GM18858 (cell line): ENCODE measurements at regions not wholly inside any gene's neighbourhood (a gene's known extent, or its start where the extent isn't known, plus 50 kb on each side); places are given as distances from the start of the nearest gene placed in this dataset.
"Not testable (repeated sequence)": the region's sequence is repeated elsewhere in the genome, so short reads cannot be mapped to it uniquely, and the experiment has no call there.

Source experiments
- ATAC-seq: cut with Tn5 transposase; IDR thresholded peaks from one replicate; pipeline ENCODE4 v1.9.1; 2021; ENCODE audit not compliant: unreplicated experiment

DNA sequence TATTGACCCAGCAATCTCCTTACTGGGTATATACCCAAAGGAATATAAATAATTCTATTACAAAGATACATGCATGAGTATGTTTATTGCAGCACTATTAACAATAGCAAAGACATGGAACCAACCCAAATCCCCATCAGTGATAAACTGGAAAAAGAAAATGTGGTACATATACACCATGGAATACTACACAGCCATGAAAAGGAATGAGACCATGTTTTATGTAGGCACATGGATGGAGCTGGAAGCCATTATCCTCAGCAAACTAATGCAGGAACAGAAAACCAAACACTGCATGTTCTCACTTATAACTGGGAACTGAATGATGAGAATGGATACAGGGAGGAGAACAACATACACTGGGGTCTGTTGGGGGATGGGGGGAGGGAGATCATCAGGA is 489.7 kb upstream of the KLF6 start:
- not testable (repeated sequence) for ATAC-seq

DNA sequence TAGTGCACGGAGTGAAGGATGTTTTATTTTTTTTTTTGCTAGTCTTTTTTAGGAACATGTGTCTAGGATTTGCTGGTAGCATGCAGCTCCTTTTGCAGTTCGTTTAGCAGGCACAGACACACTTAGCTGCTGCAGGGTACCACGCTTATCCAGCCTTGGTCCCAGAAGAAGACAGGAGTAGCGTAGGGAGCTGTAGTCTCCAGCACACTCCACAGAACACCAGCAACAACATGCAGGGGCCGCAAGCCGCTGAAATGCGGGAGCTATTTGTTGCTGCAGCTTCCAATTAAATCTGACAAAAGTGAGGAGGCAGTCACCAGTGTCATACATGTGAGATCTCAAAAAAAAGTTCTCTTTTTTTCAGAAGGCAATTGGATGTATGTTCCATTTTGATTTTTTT is 486.2 kb upstream of the KLF6 start:
- ATAC-seq = no peak

DNA sequence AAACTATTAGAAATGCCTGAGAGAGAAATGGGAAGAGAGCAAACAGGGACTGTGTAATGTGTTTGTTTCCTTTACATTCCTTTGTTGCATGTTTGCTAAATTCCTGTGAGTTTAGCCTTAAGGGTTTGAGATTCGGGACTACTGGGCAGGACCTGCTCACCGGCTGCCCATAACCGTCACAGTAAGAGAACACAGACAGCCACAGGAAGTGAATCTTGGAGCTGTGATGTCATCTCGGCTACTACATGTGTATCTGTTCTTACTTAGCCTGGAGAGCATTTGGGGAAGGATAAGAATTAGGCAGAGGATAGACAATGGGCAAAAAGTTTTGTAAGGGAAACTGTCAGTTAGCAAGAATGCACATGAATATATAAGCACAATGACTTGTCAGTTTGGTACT is 485.1 kb upstream of the KLF6 start:
- no peak for ATAC-seq

DNA sequence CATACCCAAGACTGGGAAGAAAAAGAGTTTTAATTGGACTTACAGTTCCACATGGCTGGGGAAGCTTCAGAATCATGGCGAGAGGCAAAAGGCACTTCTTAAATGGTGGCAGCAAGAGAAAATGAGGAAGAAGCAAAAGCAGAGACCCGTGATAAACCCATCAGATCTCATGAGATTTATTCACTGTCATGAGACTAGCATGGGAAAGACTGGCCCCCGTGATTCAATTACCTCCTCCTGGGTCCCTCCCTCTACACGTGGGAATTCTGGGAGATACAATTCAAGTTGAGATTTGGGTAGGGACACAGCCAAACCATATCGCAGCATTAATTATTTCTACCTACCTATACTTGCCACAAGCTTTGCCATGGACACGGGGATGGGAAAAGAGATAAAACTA is 483.5 kb upstream of the KLF6 start:
- not testable (repeated sequence) for ATAC-seq

DNA sequence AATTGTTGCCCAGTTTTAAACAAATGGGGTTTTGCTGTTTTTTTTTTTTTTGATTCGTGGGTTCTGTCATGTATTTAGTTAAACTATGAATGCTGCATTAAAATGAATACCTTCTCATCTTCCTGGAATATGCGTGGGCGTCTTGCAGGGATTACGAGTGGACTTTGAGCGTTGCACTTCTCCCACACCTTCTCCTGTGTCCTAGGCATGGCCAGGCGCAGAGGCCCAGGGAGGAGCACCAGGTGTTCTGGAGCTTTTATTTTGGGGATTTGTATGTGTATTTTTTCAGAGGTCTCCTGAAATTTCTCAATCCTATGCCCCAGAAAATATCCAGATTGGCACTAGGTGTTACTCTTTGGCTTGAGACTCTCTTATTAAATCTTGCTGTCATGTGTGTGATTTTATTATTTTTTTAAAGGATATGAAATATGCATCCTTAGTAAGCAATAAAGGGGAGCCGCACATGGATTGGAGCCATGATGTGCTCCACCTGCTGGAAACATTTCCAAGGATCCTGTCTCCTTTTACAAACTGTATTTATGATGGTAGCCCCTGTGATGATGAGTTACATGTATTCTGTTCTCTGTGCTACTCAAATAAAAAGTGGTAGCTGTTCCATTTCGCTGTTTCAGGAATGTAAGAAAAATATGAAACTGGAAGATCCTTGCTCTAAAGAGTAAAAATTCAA is 482.2 kb upstream of the KLF6 start:
- no peak for ATAC-seq

DNA sequence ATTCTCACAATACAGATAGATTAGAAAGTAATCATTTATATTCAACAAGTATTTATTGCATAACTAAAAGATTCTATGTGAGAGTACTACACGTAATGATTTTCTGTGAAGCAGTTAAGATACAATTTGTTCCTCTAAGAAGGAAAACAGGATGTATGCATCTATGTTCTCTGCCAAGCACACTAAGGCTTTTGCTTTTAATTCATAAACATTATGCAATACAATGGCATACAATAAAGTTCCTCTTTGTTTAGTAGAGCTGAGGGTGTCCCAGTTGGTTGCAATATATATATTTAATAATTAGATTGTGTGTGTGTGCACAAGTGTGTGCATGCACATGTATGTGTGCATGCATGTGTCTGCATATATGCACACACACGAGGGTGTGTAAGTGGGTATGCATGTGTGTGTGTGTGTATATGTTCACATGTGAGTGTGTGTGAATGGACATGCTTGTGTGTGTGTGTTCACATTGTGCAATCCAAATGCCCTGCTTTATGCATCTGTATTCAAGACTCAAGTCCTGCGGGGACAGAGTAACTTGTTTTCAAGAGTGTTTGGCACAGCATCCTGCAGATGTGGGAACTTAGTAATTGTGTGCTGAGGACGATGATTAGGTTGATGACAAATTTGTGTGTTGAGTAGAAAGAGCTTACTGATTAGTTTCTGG is 481.5 kb upstream of the KLF6 start:
- ATAC-seq = no peak

DNA sequence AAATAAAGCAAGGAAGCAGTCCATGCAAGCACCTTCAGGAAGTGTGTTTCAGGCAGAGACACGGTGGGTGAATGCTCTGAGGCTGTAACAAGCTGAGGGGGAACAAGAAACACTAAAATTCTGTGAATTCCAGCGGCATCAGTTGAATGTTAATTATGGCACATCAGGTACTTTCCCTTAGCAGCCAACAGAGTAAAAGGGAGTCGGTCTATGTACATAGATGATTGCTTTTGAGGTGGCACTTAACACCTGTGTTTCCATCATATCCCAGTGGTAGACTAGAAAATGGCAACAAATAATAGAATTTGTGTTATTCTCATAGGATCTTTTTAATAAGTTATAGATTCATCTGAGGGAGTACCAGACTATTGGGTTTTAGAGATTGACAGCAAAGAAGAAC is 481.0 kb upstream of the KLF6 start:
- no peak for ATAC-seq

DNA sequence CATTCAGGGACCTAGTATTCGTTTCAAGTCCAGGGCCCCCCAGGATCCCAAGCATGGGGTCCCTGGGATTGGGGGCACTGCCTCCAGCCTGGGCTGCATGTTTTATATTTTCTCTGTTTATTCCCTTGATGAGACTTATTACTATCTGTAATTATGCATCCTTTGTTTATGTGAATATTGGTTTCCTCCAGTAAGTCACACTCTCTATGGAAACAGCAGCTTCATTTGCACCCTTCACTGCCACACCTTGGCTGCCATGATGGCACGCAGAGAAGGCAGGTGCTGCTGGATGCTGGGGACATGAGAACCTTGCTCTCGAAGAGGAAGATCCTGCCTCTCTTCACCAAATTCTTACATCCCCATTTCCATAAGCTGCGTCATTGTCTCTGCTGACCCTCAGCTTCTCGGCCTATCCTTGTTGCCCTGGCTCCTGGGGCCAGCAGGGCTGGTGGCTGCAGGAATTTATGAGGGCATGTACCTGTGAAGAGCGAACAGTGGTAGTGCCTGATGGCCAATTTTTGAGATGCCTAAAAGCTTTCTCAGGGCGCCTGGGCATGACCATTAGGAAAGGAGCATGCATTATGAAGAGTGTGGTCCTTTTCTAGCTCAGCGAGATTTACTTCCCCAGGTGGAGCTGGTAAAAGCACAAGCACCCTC is 479.3 kb upstream of the KLF6 start:
- no peak for ATAC-seq

DNA sequence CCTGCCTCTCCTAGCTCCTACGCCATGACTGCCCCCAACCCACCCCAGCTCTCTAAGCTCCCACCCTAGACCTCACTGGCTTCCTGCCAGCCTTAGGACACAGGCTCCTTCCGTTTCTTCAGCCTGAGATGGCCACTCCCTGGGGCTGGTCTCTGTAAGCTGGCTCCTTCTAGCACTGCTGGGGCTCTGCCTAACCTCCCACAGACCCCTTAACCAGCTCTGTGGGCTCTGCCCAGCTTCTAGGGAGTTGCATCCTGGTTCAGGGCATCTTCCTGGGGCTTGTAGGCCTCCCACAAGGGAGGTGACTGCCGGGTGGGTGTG is 478.6 kb upstream of the KLF6 start:
- ATAC-seq = no peak

DNA sequence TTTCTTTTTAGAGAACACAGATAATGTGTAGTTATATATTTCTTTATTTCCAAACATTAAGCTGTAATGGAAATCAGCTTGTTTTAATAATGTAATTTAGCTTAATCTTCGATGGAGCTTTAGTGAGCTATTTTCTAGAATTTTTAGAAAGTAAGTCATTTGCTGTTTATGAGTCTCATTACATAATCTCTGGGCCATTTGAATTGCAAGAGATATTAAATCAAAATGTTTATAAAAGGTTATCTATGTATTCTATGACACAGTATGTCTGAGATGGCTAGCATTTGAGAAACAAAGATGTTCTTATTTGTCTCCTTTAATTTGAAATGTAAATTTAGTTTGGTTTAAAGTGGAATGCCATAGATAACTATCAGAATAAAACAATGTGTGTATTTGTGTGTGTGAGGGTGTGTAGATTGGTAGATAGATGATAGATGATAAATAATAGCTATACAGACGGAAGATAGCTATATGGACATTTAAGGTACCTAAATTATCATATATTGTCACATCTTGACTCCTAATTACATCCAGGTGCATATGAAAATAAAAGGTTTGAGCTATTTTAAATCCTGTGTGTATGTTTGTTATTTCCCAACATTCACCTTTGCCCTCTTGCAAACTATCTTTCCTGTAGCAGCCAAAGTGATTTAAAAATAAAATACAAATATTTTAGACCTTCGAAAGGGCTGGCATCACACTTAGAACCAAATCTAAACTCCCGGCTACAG is 478.0 kb upstream of the KLF6 start:
- ATAC-seq = no peak

DNA sequence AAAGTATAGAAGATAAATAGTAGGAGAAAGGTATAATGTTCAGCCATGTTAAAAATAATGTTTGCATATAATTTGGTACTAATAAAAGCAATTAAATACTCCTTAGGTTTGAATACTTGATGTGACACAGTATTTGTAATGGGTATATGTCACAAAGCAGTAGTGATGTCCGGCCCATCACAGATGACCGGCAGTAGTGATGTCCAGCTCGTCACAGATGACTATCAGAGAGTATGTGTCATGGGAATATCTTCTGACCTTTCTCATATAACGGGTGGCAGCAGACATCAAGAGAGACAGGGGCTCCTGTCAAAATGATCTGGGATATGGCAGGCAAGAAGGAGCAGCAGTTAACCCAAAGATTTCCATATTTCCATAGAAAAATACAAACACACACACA is 477.4 kb upstream of the KLF6 start:
- ATAC-seq = no peak

DNA sequence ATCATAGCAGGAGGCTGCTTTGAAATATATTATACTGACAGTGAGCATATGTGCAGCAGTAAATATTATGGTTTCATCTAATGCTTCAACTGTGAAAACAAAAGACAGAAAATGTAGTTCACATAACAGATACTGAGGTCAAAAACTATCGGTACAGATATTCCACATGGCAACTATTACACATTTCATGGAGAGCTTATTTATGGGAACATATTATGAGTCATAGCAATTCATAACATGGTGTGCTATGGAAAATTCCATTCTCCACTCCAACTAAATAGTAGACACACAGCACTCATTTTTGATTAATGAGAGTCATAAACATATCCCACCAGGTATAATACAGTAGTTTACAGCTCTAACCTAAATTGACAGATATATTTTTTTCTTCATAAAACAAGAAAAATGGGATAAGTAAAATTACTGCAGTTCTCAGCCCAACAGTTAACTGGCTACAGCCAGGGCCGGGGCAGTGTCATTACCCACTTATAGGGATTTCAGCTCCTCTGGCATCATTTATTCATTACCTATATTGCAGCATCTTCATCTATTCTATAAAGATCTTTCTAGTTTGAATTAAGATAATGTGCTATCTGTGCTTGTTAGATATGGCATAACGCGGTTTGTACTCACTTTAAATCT is 475.6 kb upstream of the KLF6 start:
- ATAC-seq = no peak

DNA sequence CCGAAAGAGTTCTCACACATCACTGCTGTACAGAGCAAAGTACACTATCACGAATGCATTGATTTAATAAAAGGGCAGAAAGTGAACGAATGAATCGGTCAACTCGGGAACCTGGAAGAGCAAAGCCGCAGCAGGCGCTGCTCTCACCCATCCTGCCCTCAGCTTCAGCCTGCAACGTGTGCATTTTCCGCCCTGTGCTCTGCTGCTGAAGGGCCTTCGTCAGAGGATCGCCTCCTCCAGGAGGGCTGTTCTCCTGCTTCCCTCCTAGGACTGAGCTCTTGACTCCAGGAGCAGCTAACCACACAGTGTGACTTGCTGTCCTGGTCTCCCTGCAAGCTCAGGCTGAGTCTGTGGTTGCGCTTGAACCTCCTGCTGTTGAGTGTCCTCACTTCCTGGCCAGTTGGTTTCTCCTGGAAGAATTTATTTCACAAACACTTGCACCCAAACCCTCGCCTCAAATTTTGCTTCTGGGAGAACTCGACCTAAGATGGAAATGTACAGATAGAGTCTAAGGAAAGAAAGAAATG is 473.0 kb upstream of the KLF6 start:
- ATAC-seq = no peak

DNA sequence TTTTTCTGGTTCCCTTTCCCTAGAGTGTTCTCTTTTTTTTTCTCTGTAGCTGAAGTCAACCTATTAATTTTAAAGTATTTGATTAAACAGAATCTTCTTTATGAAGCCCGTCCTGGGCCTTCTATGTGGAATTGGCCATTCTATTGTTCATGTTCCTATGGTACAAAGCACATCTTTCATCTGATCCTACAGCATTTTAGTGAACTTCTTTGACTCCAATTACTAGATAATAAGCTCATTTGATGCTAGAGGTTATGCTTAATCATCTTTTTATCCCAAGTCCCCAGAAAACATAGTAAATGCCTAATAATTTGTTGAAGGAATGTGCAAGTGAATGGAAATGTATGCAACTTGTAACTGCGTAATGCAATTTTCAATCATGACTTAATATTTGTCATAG is 472.0 kb upstream of the KLF6 start:
- no peak for ATAC-seq

DNA sequence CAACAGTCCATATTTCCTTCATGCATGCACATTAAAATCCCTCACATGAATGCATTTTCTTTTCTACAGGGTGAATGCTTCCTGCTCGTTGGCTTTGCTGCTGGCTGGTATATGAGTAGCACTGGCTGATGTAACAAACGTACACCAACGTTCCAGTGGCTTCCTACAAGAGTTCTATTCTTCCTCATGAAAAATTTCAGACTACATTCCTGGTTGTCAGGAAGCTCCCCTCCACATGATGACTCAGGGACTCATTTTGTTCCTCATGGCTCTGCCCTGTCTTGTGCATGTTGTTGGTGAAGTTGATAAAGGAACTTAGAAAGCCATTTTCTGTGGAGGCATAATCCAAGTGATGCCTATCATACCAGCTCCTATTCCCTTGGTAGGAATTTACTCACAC is 470.7 kb upstream of the KLF6 start:
- ATAC-seq = no peak

DNA sequence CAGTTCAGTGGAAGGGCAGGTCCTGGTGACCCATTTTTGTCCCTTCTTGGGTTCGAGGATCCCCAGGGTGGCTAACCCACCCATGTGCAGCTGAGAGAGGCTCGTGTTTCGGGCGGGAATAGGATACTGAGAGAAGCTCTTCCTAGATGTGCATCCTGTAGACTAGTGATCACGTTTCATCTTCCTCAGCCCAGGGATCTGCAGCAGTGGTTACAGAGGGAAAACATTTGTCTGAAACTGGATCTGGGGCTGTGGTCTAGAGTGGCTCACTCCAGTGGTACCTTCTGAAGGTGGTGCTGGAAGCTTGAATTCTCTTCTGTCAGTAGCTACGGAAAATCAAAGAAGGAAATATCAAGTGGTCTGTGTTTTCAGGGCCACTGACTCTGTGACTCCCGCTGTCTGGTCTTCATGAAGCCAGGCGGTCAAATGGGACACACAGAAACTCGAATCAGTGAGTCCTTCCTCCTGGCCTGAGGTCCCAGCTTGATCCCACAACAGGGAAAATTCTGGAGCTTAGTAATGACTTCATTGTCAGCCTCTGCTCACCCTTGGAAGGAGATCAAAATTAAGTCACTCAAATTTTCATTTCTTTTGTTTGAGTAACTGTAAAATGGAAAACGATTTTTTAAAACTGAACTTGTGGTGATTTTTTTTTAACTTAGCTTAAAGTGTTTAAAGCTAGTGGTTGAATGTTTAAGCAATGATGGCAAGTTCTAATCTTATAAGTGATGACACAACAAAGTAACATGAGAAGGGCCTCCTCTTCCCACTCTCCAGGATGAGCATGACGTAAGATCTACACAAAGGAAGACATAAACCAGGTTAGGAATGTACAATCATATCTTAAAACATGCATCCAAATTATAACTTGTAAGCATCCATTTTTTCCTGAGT is 469.3 kb upstream of the KLF6 start:
- ATAC-seq = no peak

DNA sequence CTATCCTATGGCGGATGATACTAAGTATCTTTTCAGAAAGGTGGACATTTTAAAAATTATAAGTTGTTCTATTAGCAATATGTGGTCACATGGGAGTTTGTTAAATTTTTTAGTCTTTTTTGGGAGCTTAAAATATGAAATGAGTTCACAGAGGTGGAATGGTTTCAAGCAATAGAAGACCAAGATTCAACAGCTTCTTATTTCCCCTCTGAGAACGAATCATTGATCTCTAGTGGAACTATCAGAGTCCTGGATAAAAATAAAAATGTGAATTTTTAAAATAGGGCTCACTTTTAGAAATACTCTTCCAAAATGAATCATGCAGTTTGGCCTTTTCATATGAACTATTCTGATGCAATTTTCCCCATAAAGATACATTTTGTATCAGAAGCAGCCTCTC is 467.7 kb upstream of the KLF6 start:
- no peak for ATAC-seq

DNA sequence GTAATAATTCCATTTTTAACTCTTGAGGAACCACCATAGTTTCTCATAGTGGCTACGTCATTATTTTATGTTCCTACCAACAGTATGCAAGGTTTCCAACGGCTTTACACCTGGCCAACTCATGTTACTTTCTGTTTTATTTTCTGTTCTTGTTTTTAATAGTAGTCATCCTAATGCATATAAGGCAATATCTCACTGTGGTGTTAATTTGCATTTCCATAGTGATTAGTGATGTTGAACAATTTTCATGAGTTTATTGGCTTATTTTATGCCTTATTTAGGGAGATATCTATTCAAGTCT is 465.5 kb upstream of the KLF6 start:
- peak; percentile 86 for ATAC-seq

DNA sequence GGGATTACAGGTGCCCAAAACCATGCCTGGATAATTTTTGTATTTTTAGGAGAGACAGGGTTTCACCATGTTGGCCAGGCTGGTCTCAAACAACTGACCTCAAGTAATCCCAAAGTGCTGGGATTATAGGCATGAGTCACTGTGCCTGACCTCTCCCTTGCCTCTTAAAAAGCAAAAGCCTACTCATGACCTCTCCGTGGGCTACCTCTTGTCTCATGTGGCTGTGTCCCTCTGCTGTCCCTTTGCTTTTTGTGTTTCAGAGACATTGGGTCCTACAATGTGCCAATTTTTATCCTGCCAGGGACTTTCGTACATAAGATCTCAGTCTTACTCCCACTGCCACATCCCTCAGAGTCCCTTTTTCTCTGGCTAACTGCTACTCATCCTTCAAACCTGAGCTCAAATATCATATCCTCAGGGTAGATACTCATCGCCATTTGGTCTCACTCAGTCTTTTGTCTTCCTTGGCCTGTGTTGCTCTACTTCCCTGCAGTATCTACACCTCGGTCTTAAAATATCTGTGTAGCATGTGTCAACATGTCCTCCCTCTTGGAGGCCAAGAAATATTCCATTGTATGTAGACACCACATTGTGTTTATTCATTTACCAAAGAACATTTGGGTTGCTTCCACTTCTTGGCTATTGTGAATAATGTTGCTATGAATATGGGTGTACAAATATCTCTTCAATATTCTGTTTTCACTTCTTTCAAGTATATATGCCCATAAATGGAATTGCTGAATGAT is 465.0 kb upstream of the KLF6 start:
- no peak for ATAC-seq

DNA sequence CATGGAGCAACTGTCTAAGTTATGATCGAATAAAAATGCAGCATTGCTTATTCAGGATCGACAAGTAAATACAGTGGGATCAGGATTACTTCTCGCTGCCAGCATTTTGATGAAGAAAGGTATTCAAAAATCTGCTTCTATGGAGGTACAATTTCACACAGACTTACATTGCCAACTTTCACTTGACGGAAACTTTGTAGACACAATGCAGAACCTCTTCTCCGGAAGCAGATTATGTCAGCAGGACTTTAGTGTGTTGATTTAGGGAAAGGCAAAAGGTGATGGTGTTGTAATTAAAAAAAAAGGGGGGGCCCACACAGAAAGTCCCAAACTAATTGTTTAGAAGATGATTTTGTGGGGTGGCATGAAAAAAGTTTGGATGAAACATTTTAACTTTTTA is 462.4 kb upstream of the KLF6 start:
- no peak for ATAC-seq
